ENCODE measurements at regions not wholly inside any gene's neighbourhood (a gene's known extent, or its start where the extent isn't known, plus 50 kb on each side); places are given as distances from the start of the nearest gene placed in this dataset.

DNA sequence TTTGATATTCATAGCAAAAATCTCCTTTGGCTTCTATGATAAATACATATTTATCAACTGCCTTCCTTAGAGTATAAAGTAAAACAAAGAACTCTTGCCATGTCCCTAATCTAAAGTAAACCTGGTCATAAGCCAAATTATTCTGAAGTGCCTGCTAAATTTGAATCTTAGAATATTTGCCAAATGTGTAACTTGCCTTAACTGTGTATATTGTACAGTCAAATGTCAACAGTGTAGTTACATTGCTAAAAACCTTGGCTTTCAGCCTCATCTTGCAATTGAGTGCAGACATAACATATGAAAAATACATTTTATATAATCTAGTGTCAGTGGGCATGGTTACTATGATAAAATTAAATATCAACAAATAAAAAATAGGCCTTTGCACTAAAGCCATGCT, 583.4 kb upstream of the ADAMTS5 start:
- no peak for TF ChIP-seq TCF12 (IDR thresholded peaks at IDR 0.05; ENCODE audit: low read depth)
- TF ChIP-seq CEBPB (IDR thresholded peaks at IDR 0.05) = no peak
- TF ChIP-seq, protein P1, sequence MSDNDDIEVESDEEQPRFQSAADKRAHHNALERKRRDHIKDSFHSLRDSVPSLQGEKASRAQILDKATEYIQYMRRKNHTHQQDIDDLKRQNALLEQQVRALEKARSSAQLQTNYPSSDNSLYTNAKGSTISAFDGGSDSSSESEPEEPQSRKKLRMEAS (IDR thresholded peaks at IDR 0.05) = no peak
- TF ChIP-seq, protein P2, sequence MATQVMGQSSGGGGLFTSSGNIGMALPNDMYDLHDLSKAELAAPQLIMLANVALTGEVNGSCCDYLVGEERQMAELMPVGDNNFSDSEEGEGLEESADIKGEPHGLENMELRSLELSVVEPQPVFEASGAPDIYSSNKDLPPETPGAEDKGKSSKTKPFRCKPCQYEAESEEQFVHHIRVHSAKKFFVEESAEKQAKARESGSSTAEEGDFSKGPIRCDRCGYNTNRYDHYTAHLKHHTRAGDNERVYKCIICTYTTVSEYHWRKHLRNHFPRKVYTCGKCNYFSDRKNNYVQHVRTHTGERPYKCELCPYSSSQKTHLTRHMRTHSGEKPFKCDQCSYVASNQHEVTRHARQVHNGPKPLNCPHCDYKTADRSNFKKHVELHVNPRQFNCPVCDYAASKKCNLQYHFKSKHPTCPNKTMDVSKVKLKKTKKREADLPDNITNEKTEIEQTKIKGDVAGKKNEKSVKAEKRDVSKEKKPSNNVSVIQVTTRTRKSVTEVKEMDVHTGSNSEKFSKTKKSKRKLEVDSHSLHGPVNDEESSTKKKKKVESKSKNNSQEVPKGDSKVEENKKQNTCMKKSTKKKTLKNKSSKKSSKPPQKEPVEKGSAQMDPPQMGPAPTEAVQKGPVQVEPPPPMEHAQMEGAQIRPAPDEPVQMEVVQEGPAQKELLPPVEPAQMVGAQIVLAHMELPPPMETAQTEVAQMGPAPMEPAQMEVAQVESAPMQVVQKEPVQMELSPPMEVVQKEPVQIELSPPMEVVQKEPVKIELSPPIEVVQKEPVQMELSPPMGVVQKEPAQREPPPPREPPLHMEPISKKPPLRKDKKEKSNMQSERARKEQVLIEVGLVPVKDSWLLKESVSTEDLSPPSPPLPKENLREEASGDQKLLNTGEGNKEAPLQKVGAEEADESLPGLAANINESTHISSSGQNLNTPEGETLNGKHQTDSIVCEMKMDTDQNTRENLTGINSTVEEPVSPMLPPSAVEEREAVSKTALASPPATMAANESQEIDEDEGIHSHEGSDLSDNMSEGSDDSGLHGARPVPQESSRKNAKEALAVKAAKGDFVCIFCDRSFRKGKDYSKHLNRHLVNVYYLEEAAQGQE (IDR thresholded peaks at IDR 0.05; ENCODE audit: low read depth) = no peak
- TF ChIP-seq CREB1 (IDR thresholded peaks at IDR 0.05; ENCODE audit: low read depth) = no peak
- no peak for TF ChIP-seq FOXM1 (IDR thresholded peaks at IDR 0.05; ENCODE audit: borderline replicate concordance, low read depth)
- TF ChIP-seq, protein P3, sequence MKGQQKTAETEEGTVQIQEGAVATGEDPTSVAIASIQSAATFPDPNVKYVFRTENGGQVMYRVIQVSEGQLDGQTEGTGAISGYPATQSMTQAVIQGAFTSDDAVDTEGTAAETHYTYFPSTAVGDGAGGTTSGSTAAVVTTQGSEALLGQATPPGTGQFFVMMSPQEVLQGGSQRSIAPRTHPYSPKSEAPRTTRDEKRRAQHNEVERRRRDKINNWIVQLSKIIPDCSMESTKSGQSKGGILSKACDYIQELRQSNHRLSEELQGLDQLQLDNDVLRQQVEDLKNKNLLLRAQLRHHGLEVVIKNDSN (IDR thresholded peaks at IDR 0.05) = no peak
- TF ChIP-seq NFIC (IDR thresholded peaks at IDR 0.05) = no peak
- no peak for TF ChIP-seq ZBTB7A (IDR thresholded peaks at IDR 0.05; ENCODE audit: low read depth)
- no peak for TF ChIP-seq YY1 (IDR thresholded peaks at IDR 0.05; ENCODE audit: low read depth)
- TF ChIP-seq TAF1 (IDR thresholded peaks at IDR 0.05; ENCODE audit: low read depth) = no peak
- no peak for TF ChIP-seq TEAD4 (IDR thresholded peaks at IDR 0.05)
- TF ChIP-seq EP300 (IDR thresholded peaks at IDR 0.05; ENCODE audit: borderline replicate concordance) = no peak
- TF ChIP-seq EGR1 (IDR thresholded peaks at IDR 0.05) = no peak
- TF ChIP-seq RAD21 (IDR thresholded peaks at IDR 0.05; ENCODE audit: low read depth) = no peak

DNA sequence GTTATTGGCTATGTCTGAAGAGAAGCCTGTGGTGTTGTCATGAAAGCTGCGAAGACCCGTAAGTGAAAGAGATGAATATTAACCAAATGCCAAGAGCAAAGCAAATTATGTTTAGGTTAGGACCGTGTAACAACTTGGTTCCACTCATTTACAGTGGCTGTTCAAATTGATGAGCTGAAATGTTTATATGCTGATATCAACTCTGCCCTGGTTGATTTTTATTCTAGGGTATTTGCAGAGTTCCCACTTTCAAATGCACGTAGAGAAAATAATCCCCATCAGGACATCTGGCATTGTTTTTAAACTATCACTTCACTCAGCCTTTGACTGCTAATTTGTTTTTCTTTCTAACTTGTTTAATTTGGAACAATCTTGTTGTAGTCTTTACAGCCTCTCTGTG, 581.6 kb upstream of the ADAMTS5 start:
- TF ChIP-seq TCF12 (IDR thresholded peaks at IDR 0.05; ENCODE audit: low read depth) (no peak), ZBTB7A (IDR thresholded peaks at IDR 0.05; ENCODE audit: low read depth) (no peak), EGR1 (IDR thresholded peaks at IDR 0.05) (no peak), NFIC (IDR thresholded peaks at IDR 0.05) (no peak), FOXM1 (IDR thresholded peaks at IDR 0.05; ENCODE audit: borderline replicate concordance, low read depth) (no peak), RAD21 (IDR thresholded peaks at IDR 0.05; ENCODE audit: low read depth) (no peak), TEAD4 (IDR thresholded peaks at IDR 0.05) (no peak), YY1 (IDR thresholded peaks at IDR 0.05; ENCODE audit: low read depth) (no peak), CEBPB (IDR thresholded peaks at IDR 0.05) (no peak), EP300 (IDR thresholded peaks at IDR 0.05; ENCODE audit: borderline replicate concordance) (no peak), TAF1 (IDR thresholded peaks at IDR 0.05; ENCODE audit: low read depth) (no peak), CREB1 (IDR thresholded peaks at IDR 0.05; ENCODE audit: low read depth) (no peak)
- TF ChIP-seq, protein P2 (IDR thresholded peaks at IDR 0.05; ENCODE audit: low read depth) = no peak
- TF ChIP-seq, protein P3 (IDR thresholded peaks at IDR 0.05) = no peak
- TF ChIP-seq, protein P1 (IDR thresholded peaks at IDR 0.05) = no peak

DNA sequence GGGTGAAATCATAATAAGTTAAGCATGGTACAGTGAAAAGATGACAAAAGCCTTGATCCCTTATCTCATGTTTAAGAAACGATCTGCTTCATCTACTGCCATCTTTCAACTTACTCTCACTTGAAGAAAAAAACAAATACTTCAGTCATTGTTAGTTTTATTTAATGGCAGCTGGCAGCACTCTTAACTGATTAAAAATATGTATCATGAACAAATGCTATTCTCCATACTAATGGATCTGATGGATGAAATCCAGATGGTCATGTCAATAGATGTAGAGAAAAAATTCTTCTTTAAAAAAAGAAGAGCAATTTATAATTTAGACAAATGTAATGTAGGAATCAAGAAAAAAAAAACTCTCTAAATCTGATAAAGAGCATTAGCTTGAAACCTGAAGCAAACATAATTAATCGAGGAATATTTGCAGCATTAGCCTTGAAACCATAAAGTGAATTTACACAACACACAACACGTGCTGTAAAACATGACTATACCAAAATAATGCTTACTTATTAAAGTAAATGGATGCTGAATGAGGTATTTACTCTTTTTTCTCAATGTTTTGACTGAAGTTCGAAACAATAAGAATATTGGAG, 579.0 kb upstream of the ADAMTS5 start:
- no peak for TF ChIP-seq EP300 (IDR thresholded peaks at IDR 0.05; ENCODE audit: borderline replicate concordance)
- no peak for TF ChIP-seq TEAD4 (IDR thresholded peaks at IDR 0.05)
- no peak for TF ChIP-seq FOXM1 (IDR thresholded peaks at IDR 0.05; ENCODE audit: borderline replicate concordance, low read depth)
- TF ChIP-seq, protein P2 (IDR thresholded peaks at IDR 0.05; ENCODE audit: low read depth) = no peak
- TF ChIP-seq TCF12 (IDR thresholded peaks at IDR 0.05; ENCODE audit: low read depth) = no peak
- TF ChIP-seq CEBPB (IDR thresholded peaks at IDR 0.05) = no peak
- TF ChIP-seq TAF1 (IDR thresholded peaks at IDR 0.05; ENCODE audit: low read depth) = no peak
- TF ChIP-seq, protein P1 (IDR thresholded peaks at IDR 0.05) = no peak
- no peak for TF ChIP-seq NFIC (IDR thresholded peaks at IDR 0.05)
- TF ChIP-seq CREB1 (IDR thresholded peaks at IDR 0.05; ENCODE audit: low read depth) = no peak
- TF ChIP-seq, protein P3 (IDR thresholded peaks at IDR 0.05) = no peak
- no peak for TF ChIP-seq RAD21 (IDR thresholded peaks at IDR 0.05; ENCODE audit: low read depth)
- no peak for TF ChIP-seq ZBTB7A (IDR thresholded peaks at IDR 0.05; ENCODE audit: low read depth)
- no peak for TF ChIP-seq EGR1 (IDR thresholded peaks at IDR 0.05)
- TF ChIP-seq YY1 (IDR thresholded peaks at IDR 0.05; ENCODE audit: low read depth) = no peak

All from Ishikawa (cell line).